Fibroblast of skin of back (primary cell): ENCODE measurements at regions not wholly inside any gene's neighbourhood (a gene's known extent, or its start where the extent isn't known, plus 50 kb on each side); places are given as distances from the start of the nearest gene placed in this dataset.

Experiments
- DNase-seq: peaks from one replicate; pipeline ENCODE4 v3.0.0-alpha.2; 2013

DNA sequence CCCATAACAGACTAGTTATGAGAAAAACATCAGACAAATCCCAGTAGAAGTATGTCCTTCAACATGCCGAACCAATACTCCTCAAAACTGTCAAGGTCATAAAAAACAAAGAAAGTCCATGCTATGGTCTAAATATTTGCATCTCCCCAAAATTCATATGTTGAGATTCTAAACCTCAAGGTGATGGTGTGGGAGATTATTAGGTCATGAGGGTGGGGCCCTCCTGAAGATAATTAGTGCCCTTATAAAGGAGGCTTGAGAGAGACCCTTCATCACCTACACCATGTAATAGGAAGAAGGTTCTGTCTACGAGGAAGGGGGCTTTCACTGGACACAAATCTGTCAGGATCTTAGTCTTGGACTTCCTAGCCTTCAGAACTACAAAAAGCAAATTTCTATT, 118.6 kb upstream of the GUCY1A2 start:
- DNase-seq: no peak

DNA sequence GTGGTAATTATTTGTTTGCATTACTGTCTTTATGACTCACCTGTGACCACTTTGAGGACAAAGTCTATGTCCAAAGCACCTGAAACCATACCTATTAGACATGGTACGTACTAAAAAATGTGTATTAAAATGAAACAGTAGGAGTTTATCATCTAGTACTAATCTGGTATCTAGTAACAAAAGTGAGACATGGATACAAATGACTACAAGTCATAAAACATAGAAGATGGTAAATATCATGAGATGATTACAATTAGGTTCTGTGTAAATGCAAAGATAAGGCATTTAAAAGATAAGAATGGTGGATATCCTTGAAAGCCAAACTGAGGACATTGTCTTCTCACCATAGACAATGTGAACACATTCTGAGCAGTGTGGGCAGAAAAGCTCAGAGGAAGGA, 113.5 kb upstream of the GUCY1A2 start:
- DNase-seq: no peak

DNA sequence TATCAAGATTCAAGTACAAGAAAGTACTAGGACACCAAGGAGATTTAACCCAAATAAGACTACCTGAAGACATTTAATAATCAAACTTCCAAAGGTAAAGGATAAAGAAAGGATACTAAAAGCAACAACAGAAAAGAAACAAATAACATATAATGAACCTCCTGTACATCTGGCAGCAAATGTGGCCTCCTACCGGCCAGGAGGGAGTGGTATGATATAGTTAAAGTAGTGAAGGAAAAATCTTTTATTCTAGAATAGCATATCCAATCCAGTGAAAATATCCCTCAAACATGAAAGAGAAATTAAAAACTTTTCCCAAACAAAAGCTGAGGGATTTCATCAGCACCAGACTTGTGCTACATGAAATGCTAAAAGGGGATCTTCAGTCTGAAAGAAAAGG, 104.7 kb upstream of the GUCY1A2 start:
- no peak for DNase-seq

DNA sequence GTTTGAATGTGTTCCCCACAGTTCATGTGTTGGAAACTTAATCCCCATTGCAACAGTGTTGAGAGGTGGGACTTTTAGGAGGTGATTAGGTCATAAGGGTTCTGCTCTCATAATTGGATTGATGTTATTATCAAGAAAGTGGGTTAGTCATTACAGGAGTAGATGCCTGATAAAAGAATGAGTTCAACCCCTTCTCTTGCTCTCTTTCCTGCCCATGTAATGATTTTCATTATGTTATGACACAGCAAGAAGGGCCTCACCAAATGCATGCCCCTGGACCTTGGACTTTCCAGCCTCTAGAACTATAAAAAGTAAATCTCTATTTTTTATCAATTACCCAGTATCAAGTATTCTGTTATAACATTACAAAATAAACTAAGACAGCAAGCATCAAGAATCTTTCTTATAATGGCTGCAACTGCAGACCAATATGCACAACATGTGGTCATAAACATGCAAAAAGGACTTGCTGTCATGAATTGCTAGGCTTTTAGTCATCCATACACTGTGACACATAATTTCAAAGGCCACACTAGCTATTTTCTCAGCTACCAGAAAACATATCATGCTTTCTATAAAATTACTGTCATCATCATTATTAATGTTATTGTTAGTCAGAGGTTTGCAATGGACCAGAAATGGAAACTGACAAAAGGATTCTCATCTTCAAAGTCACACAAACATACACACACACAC, 99.9 kb upstream of the GUCY1A2 start:
- DNase-seq: peak; percentile 28

DNA sequence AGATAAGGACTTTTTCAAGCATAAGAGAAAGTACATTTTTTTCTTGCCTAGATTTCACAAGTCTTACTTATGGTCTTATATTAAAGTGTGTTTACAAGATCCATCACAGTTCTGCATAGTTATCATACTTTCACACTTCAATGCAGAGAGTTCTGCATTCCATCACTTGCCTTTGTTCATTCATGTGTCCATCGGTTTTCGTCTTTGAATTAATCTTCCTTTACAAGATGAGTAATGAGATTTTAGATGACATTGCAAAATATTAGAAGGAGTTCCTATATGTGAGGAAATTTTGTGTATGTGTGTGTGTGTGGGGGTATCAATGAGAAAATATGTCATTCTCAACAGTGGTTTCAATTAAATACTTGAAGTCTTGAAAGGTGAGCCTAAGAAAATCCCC, 98.1 kb upstream of the GUCY1A2 start:
- peak; percentile 5 for DNase-seq

DNA sequence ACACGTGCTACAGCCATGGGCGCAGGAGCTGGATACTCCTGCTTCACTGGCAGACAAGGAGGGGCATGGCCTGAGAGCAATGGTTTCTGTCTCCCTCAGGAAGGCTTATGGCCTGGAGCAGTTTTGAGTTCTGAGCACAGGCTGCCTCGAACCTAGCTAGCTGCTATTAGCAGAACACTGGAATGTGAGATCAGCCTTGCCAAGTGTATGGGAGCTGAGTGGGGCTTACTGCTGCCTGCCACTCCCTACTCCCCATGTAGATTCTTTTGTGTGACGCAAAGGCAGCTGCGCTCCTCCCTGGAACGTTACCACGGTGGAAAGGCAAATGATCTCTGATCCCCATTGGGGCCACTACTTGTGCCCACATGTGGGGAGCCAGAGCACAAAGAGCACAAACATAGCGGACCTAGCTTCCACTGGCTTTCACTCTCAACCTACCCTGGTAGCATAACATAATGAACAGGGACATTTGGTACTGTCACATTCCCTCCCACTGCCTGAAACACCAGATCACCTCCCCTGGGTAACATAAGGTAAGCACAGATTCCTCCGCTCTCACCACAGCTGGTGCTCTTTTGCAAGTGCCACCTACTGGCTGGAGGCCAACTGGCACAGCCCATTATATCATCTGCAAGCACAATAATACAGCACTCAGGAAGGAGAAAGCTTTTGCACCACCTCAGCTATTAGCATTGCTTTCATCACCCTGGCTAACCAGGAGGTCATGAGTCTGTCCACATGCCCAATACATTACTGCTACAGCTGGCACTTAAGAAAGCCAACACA, 84.6 kb upstream of the GUCY1A2 start:
- DNase-seq: no peak

DNA sequence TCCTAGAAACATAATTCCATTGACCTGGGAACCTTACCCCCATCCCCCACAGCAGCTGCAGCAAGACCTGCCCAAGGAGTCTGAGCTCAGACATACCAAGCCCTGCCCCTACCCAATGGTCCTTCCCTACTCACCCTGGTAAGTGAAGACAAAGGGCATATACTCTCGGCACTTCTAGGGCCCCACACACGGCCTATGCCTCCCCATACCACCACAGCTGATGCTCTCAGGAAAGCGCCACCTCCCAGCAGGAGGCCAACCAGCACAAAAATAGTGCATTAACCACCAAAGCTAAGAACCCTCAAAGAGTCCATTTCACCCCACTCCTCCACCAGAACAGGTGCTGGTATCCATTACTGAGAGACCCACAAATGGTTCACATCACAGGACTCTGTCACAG, 74.4 kb upstream of the GUCY1A2 start:
- DNase-seq: no peak

DNA sequence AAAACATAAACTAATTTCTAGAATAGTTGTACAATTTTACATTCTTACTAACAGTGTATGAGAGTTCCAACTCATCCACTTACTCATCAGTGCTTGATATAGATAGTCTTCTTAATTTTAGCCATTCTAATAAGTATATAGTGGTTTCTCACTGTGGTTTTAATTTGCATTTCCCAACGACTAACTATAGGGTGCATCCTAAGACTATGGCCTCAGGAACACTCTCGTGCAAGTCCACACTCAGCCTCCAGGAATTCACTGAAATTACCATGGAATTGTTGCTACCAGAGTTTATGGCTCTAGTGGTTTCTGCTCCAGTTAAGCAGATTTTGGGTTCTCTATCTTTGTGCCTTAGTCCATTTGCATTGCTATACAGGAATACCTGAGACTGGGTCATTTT, 60.1 kb upstream of the GUCY1A2 start:
- DNase-seq: no peak

DNA sequence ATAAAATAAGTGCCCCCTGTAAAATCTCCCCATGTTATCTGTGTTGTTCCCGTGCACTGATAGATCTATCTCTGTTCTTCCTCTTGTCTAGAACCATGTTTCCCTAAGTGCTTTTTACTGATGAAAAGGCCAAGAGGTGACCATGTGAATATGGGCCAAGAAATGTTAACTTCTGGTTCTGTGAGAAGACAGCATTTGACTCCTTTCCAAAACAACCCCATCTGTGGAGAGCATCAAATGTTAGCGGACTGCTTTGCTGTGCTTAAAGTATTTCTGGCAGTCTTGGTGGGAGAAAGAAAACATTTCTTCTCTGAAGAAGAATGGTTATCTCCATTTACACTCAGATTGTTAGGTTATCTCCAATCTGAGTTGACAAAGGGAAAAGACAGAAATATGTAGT, 58.6 kb upstream of the GUCY1A2 start:
- no peak for DNase-seq

DNA sequence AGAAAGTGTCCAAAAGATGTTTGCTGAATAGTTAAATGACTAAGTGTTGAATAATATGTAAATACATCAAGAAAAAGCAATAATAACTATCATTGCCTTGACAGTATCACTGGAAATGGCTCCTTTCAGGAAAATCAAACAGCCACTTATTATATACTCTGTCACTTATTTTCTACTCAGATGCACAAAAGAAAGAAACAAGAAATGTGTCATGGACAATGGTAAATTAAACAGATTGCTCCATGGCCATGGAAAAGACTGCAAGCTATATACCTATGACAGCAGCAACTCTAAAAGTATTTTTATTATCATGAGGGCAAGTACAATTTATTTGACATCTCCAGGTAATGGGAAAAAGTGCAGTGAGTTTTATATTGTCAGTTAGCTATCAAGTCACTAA, 52.9 kb upstream of the GUCY1A2 start:
- no peak for DNase-seq
